DND-41 (cell line): ENCODE measurements at regions not wholly inside any gene's neighbourhood (a gene's known extent, or its start where the extent isn't known, plus 50 kb on each side); places are given as distances from the start of the nearest gene placed in this dataset.

Experiments
- EZH2 ChIP-seq: IDR thresholded peaks from 3 replicates; pipeline ENCODE4 v1.6.1; 2012; ENCODE audit warnings: borderline replicate concordance, low read depth, mild to moderate bottlenecking, moderate library complexity, low read length, inconsistent platforms; ENCODE audit not compliant: severe bottlenecking
- TF ChIP-seq, protein P1 (sequence below): IDR thresholded peaks from 2 replicates; pipeline ENCODE4 v1.5.1; 2012; ENCODE audit warnings: borderline replicate concordance, low read length, moderate library complexity, mild to moderate bottlenecking; ENCODE audit not compliant: poor library complexity, severe bottlenecking; ENCODE audit errors: extremely low read depth

DNA sequence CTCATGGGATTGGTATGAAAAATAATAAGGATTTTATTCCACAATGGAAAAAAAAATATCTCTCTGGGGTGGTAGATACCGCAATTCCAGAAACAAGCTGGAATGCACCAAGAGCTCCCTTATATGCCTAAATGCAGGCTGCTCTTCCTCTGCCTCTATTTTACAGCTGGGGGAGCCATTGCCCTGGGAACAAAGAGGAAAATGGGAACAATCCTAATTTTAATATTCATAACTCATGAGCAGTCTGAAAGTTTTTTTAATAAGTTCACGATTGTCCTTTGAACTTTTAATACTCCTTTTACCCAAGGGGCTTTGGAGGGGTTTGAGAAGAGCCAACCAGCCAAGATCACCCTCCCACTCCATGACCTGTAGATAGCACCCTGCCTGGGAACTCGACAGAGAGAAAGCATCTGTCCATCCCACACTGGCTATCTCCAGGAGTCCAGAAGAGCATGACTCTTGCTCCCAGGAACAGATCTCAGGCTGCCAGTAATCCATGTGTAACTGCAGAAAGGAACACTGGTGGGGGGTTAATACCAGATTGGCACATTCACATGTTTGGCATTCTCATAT, 74.7 kb downstream of the CD83 start:
- TF ChIP-seq, protein P1, sequence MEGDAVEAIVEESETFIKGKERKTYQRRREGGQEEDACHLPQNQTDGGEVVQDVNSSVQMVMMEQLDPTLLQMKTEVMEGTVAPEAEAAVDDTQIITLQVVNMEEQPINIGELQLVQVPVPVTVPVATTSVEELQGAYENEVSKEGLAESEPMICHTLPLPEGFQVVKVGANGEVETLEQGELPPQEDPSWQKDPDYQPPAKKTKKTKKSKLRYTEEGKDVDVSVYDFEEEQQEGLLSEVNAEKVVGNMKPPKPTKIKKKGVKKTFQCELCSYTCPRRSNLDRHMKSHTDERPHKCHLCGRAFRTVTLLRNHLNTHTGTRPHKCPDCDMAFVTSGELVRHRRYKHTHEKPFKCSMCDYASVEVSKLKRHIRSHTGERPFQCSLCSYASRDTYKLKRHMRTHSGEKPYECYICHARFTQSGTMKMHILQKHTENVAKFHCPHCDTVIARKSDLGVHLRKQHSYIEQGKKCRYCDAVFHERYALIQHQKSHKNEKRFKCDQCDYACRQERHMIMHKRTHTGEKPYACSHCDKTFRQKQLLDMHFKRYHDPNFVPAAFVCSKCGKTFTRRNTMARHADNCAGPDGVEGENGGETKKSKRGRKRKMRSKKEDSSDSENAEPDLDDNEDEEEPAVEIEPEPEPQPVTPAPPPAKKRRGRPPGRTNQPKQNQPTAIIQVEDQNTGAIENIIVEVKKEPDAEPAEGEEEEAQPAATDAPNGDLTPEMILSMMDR, result no peak
- TF ChIP-seq EZH2, result no peak
